GM12872 (cell line): ENCODE measurements at regions not wholly inside any gene's neighbourhood (a gene's known extent, or its start where the extent isn't known, plus 50 kb on each side); places are given as distances from the start of the nearest gene placed in this dataset.

Source experiments
- TF ChIP-seq, protein P1 (sequence below): IDR thresholded peaks from 3 replicates; pipeline ENCODE4 v1.5.1; 2011; ENCODE audit warnings: low read depth, mild to moderate bottlenecking, low read length, moderate library complexity; ENCODE audit not compliant: insufficient read depth

DNA sequence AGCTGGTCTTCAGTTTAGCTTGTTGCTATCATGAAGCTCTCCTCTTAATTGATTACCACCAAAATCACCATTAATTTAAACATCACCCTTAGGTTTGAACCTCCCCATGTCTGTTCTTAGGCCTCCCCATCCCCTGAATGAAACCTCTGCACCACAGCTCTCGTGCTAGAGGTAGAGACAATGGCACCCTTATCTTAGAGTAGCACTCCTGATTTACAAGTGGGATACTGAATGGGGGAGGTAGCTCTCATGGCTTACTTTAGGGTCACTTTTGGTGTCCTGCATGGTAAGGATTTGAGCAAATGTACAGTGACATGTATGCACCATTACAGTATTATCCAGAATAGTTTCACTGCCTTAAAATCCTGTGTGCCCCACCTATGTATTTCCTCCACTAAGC lies 115.6 kb upstream of the ADTRP start:
- TF ChIP-seq, protein P1, sequence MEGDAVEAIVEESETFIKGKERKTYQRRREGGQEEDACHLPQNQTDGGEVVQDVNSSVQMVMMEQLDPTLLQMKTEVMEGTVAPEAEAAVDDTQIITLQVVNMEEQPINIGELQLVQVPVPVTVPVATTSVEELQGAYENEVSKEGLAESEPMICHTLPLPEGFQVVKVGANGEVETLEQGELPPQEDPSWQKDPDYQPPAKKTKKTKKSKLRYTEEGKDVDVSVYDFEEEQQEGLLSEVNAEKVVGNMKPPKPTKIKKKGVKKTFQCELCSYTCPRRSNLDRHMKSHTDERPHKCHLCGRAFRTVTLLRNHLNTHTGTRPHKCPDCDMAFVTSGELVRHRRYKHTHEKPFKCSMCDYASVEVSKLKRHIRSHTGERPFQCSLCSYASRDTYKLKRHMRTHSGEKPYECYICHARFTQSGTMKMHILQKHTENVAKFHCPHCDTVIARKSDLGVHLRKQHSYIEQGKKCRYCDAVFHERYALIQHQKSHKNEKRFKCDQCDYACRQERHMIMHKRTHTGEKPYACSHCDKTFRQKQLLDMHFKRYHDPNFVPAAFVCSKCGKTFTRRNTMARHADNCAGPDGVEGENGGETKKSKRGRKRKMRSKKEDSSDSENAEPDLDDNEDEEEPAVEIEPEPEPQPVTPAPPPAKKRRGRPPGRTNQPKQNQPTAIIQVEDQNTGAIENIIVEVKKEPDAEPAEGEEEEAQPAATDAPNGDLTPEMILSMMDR = no peak

GRCh38 chr6:11891547-11891946 lies 112.9 kb upstream of the ADTRP start:
- TF ChIP-seq, protein P1 = no peak

DNA sequence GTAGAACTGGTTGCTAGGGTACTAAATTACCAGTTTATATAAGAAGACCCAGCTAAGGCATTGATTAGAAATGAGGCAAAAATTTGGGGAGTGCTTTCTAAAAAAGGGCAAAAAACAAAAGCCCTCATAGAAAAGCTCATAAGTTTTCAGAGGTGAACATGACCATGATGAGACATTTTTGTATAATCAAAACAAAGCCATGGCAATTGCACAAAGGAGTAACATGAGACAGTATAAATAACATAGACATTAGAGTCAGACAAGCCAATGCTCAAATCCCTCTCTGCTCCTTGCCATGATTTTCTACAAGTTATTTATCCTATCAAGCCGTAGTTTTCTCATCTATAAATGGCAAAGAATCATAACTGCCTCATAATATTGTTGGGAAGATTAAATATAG lies 112.2 kb upstream of the ADTRP start:
- TF ChIP-seq, protein P1 = no peak

- TF ChIP-seq, protein P1 = no peak
Measured at GRCh38 chr6:11890209-11890608, 111.6 kb upstream of the ADTRP start.

GRCh38 chr6:11889572-11889971 lies 111.0 kb upstream of the ADTRP start:
- TF ChIP-seq, protein P1 = no peak

DNA sequence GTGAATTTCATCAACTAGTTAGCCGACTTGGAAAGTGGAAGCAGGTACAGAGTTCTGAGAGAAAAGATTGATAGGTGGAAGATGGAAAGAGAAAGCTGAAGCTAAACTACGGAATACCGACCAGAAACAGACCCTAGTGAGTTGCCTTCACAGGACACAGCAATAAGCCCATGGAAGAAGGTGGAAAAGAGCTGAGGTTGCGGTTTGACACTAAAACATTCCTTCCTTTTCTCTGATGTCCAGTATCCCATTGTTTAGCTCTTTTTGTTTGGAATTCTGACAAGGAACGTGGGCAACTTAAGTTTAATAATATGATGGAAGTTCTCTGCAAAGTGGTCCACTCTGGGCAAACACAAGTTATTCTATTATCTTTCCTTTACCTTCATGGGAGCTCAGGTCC lies 110.1 kb upstream of the ADTRP start:
- TF ChIP-seq, protein P1 = no peak

- TF ChIP-seq, protein P1 = no peak
Measured at GRCh38 chr6:11885159-11885558, 106.6 kb upstream of the ADTRP start.

GRCh38 chr6:11878735-11879134 lies 100.1 kb upstream of the ADTRP start:
- TF ChIP-seq, protein P1 = no peak
